ENCODE measurements at regions not wholly inside any gene's neighbourhood (a gene's known extent, or its start where the extent isn't known, plus 50 kb on each side); places are given as distances from the start of the nearest gene placed in this dataset.

- H3K4me3 ChIP-seq (ENCODE audit: low read depth, low read length): no peak overlapping the region
- H3K27me3 ChIP-seq (ENCODE audit: control insufficient read depth, insufficient read depth, low read length): no peaks in the 10 kb centered on the region
- peaks cover 19% of the 10 kb centered on the region for H3K4me1 ChIP-seq (ENCODE audit: control insufficient read depth, insufficient read depth, low read length)
- no peaks in the 10 kb centered on the region for H3K9me3 ChIP-seq (ENCODE audit: control insufficient read depth, insufficient read depth, low read length)
- H3K27ac ChIP-seq (ENCODE audit: low read depth, low read length): no peak overlapping the region
- no peak overlapping the region for H3K9ac ChIP-seq (ENCODE audit: low read depth, low read length)
- no peaks in the 10 kb centered on the region for H3K36me3 ChIP-seq (ENCODE audit: control insufficient read depth, insufficient read depth, low read length)
Measured at GRCh38 chr4:175916626-175917351, 104.7 kb upstream of the GPM6A start.

- H3K27me3 ChIP-seq (ENCODE audit: control insufficient read depth, insufficient read depth, low read length): no peaks in the 10 kb centered on the region
- no peak overlapping the region for H3K4me3 ChIP-seq (ENCODE audit: low read depth, low read length)
- H3K4me1 ChIP-seq (ENCODE audit: control insufficient read depth, insufficient read depth, low read length): peaks cover 14% of the 10 kb centered on the region; the same call in 1 of the 2 replicates
- H3K27ac ChIP-seq (ENCODE audit: low read depth, low read length): no peak overlapping the region
- no peaks in the 10 kb centered on the region for H3K9me3 ChIP-seq (ENCODE audit: control insufficient read depth, insufficient read depth, low read length)
- H3K9ac ChIP-seq (ENCODE audit: low read depth, low read length): no peak overlapping the region
- no peaks in the 10 kb centered on the region for H3K36me3 ChIP-seq (ENCODE audit: control insufficient read depth, insufficient read depth, low read length)
Measured at GRCh38 chr4:175927121-175927520, 115.1 kb upstream of the GPM6A start.

GRCh38 chr4:175929441-175929840 is 117.4 kb upstream of the GPM6A start:
- H3K27ac ChIP-seq (ENCODE audit: low read depth, low read length): no peak overlapping the region
- H3K36me3 ChIP-seq (ENCODE audit: control insufficient read depth, insufficient read depth, low read length): no peaks in the 10 kb centered on the region
- H3K9me3 ChIP-seq (ENCODE audit: control insufficient read depth, insufficient read depth, low read length): no peaks in the 10 kb centered on the region
- H3K4me3 ChIP-seq (ENCODE audit: low read depth, low read length): no peak overlapping the region
- H3K27me3 ChIP-seq (ENCODE audit: control insufficient read depth, insufficient read depth, low read length): no peaks in the 10 kb centered on the region
- no peak overlapping the region for H3K9ac ChIP-seq (ENCODE audit: low read depth, low read length)
- H3K4me1 ChIP-seq (ENCODE audit: control insufficient read depth, insufficient read depth, low read length): peaks cover 14% of the 10 kb centered on the region; the same call in 1 of the 2 replicates

- Histone ChIP-seq H3K27me3 (ENCODE audit: control insufficient read depth, insufficient read depth, low read length) (no peaks in the 10 kb centered on the region), H3K9ac (ENCODE audit: low read depth, low read length) (no peak overlapping the region), H3K36me3 (ENCODE audit: control insufficient read depth, insufficient read depth, low read length) (no peaks in the 10 kb centered on the region), H3K9me3 (ENCODE audit: control insufficient read depth, insufficient read depth, low read length) (no peaks in the 10 kb centered on the region), H3K4me1 (ENCODE audit: control insufficient read depth, insufficient read depth, low read length) (peaks cover 17% of the 10 kb centered on the region; the same call in 1 of the 2 replicates), H3K27ac (ENCODE audit: low read depth, low read length) (no peak overlapping the region), H3K4me3 (ENCODE audit: low read depth, low read length) (no peak overlapping the region)
Measured at GRCh38 chr4:175929932-175930331, 117.9 kb upstream of the GPM6A start.

GRCh38 chr4:175930471-175930870 is 118.4 kb upstream of the GPM6A start:
- Histone ChIP-seq H3K27me3 (ENCODE audit: control insufficient read depth, insufficient read depth, low read length) (no peaks in the 10 kb centered on the region), H3K9ac (ENCODE audit: low read depth, low read length) (no peak overlapping the region), H3K4me1 (ENCODE audit: control insufficient read depth, insufficient read depth, low read length) (peaks cover 21% of the 10 kb centered on the region; the same call in 1 of the 2 replicates), H3K36me3 (ENCODE audit: control insufficient read depth, insufficient read depth, low read length) (no peaks in the 10 kb centered on the region), H3K27ac (ENCODE audit: low read depth, low read length) (no peak overlapping the region), H3K9me3 (ENCODE audit: control insufficient read depth, insufficient read depth, low read length) (no peaks in the 10 kb centered on the region), H3K4me3 (ENCODE audit: low read depth, low read length) (no peak overlapping the region)

- no peaks in the 10 kb centered on the region for H3K9me3 ChIP-seq (ENCODE audit: control insufficient read depth, insufficient read depth, low read length)
- no peaks in the 10 kb centered on the region for H3K27me3 ChIP-seq (ENCODE audit: control insufficient read depth, insufficient read depth, low read length)
- no peak overlapping the region for H3K27ac ChIP-seq (ENCODE audit: low read depth, low read length)
- no peaks in the 10 kb centered on the region for H3K36me3 ChIP-seq (ENCODE audit: control insufficient read depth, insufficient read depth, low read length)
- peaks cover 21% of the 10 kb centered on the region; the same call in 1 of the 2 replicates for H3K4me1 ChIP-seq (ENCODE audit: control insufficient read depth, insufficient read depth, low read length)
- no peak overlapping the region for H3K9ac ChIP-seq (ENCODE audit: low read depth, low read length)
- no peak overlapping the region for H3K4me3 ChIP-seq (ENCODE audit: low read depth, low read length)
Measured at GRCh38 chr4:175932116-175932515, 120.1 kb upstream of the GPM6A start.

GRCh38 chr4:175934506-175934905 is 122.4 kb upstream of the GPM6A start:
- Histone ChIP-seq H3K4me3 (ENCODE audit: low read depth, low read length) (no peak overlapping the region), H3K27me3 (ENCODE audit: control insufficient read depth, insufficient read depth, low read length) (no peaks in the 10 kb centered on the region), H3K36me3 (ENCODE audit: control insufficient read depth, insufficient read depth, low read length) (no peaks in the 10 kb centered on the region), H3K9me3 (ENCODE audit: control insufficient read depth, insufficient read depth, low read length) (no peaks in the 10 kb centered on the region), H3K9ac (ENCODE audit: low read depth, low read length) (no peak overlapping the region), H3K4me1 (ENCODE audit: control insufficient read depth, insufficient read depth, low read length) (peaks cover 16% of the 10 kb centered on the region; the same call in 1 of the 2 replicates), H3K27ac (ENCODE audit: low read depth, low read length) (no peak overlapping the region)

- H3K9ac ChIP-seq (ENCODE audit: low read depth, low read length): no peak overlapping the region
- H3K9me3 ChIP-seq (ENCODE audit: control insufficient read depth, insufficient read depth, low read length): no peaks in the 10 kb centered on the region
- H3K27me3 ChIP-seq (ENCODE audit: control insufficient read depth, insufficient read depth, low read length): no peaks in the 10 kb centered on the region
- H3K4me1 ChIP-seq (ENCODE audit: control insufficient read depth, insufficient read depth, low read length): peaks cover 11% of the 10 kb centered on the region; the same call in 1 of the 2 replicates
- H3K27ac ChIP-seq (ENCODE audit: low read depth, low read length): no peak overlapping the region
- no peaks in the 10 kb centered on the region for H3K36me3 ChIP-seq (ENCODE audit: control insufficient read depth, insufficient read depth, low read length)
- no peak overlapping the region for H3K4me3 ChIP-seq (ENCODE audit: low read depth, low read length)
Measured at GRCh38 chr4:175935016-175935661, 123.1 kb upstream of the GPM6A start.

- H3K27ac ChIP-seq (ENCODE audit: low read depth, low read length): no peak overlapping the region
- H3K36me3 ChIP-seq (ENCODE audit: control insufficient read depth, insufficient read depth, low read length): no peaks in the 10 kb centered on the region
- H3K9ac ChIP-seq (ENCODE audit: low read depth, low read length): no peak overlapping the region
- H3K4me1 ChIP-seq (ENCODE audit: control insufficient read depth, insufficient read depth, low read length): no peaks in the 10 kb centered on the region
- no peaks in the 10 kb centered on the region for H3K9me3 ChIP-seq (ENCODE audit: control insufficient read depth, insufficient read depth, low read length)
- H3K27me3 ChIP-seq (ENCODE audit: control insufficient read depth, insufficient read depth, low read length): no peaks in the 10 kb centered on the region
- no peak overlapping the region for H3K4me3 ChIP-seq (ENCODE audit: low read depth, low read length)
Measured at GRCh38 chr4:175944126-175944910, 121.3 kb upstream of the WDR17 start.

- H3K4me3 ChIP-seq (ENCODE audit: low read depth, low read length): no peak overlapping the region
- H3K9ac ChIP-seq (ENCODE audit: low read depth, low read length): no peak overlapping the region
- no peaks in the 10 kb centered on the region for H3K4me1 ChIP-seq (ENCODE audit: control insufficient read depth, insufficient read depth, low read length)
- no peak overlapping the region for H3K27ac ChIP-seq (ENCODE audit: low read depth, low read length)
- H3K36me3 ChIP-seq (ENCODE audit: control insufficient read depth, insufficient read depth, low read length): no peaks in the 10 kb centered on the region
- H3K27me3 ChIP-seq (ENCODE audit: control insufficient read depth, insufficient read depth, low read length): no peaks in the 10 kb centered on the region
- no peaks in the 10 kb centered on the region for H3K9me3 ChIP-seq (ENCODE audit: control insufficient read depth, insufficient read depth, low read length)
Measured at GRCh38 chr4:175946472-175947116, 119.0 kb upstream of the WDR17 start.
